ENCODE measurements at regions not wholly inside any gene's neighbourhood (a gene's known extent, or its start where the extent isn't known, plus 50 kb on each side); places are given as distances from the start of the nearest gene placed in this dataset.

DNA sequence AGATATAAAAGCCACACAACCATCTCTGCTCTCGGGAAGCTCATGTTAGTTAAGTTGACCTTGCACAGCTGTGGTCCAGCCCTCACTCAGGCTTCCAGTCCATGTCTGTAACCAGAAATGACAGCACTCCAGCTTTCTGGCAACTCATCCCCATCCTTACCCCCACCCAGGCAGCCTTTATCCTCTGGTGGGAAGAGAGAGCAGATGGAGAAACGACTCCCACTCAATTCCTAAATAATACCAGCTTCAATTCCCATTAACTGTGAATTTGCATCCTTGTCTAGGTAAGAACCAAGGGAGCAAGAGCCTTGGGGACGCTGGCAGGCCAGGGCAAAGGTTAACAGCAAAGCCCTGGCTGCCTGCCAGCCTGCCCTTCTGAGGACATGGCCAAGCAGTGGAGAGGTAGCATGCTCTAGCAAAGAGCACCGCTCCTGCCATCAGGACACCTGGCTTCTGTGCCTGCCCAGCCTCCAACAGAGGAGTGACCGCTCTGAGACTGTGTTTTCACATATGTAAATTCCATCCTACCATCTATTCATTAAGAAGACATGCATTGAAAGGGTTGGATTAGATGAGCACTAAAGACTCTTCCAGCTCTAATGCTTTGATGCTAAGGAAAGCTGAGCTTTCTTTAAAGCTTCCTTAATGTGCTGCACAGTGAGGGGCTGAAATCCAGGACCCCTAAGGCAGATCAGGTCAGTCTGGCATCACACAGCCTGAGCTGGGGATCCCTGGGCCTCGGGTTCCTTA, 236.1 kb downstream of the GRIN2B start (continued):
- TF ChIP-seq, protein P1, sequence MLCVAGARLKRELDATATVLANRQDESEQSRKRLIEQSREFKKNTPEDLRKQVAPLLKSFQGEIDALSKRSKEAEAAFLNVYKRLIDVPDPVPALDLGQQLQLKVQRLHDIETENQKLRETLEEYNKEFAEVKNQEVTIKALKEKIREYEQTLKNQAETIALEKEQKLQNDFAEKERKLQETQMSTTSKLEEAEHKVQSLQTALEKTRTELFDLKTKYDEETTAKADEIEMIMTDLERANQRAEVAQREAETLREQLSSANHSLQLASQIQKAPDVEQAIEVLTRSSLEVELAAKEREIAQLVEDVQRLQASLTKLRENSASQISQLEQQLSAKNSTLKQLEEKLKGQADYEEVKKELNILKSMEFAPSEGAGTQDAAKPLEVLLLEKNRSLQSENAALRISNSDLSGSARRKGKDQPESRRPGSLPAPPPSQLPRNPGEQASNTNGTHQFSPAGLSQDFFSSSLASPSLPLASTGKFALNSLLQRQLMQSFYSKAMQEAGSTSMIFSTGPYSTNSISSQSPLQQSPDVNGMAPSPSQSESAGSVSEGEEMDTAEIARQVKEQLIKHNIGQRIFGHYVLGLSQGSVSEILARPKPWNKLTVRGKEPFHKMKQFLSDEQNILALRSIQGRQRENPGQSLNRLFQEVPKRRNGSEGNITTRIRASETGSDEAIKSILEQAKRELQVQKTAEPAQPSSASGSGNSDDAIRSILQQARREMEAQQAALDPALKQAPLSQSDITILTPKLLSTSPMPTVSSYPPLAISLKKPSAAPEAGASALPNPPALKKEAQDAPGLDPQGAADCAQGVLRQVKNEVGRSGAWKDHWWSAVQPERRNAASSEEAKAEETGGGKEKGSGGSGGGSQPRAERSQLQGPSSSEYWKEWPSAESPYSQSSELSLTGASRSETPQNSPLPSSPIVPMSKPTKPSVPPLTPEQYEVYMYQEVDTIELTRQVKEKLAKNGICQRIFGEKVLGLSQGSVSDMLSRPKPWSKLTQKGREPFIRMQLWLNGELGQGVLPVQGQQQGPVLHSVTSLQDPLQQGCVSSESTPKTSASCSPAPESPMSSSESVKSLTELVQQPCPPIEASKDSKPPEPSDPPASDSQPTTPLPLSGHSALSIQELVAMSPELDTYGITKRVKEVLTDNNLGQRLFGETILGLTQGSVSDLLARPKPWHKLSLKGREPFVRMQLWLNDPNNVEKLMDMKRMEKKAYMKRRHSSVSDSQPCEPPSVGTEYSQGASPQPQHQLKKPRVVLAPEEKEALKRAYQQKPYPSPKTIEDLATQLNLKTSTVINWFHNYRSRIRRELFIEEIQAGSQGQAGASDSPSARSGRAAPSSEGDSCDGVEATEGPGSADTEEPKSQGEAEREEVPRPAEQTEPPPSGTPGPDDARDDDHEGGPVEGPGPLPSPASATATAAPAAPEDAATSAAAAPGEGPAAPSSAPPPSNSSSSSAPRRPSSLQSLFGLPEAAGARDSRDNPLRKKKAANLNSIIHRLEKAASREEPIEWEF (IDR thresholded peaks at IDR 0.05; ENCODE audit: insufficient replicate concordance, low read depth, low read length): no peak
- no peak for TF ChIP-seq ESRRA (IDR thresholded peaks at IDR 0.05; ENCODE audit: low read length)

DNA sequence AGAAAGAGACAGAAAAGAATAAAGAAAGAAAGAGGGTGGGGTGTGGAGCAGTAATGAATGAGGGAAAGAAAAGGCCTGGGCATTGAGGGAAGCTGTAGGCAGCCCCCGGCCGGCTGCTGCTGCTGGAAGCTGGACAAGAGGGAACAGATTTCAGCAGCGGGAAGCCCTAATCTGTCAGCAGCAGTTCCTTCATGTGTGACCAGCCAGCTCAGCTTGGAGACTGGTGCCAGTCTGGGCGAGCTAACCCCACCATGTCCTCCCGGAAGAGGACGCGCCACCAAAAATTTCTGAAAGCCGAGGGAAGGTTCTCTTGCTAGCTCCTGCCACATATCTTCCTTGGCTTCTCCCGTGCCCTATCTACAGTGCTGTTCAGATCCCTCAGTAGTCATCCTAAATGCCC, 236.8 kb downstream of the GRIN2B start:
- H3K9me3 ChIP-seq (replicated peaks; ENCODE audit: control insufficient read depth, insufficient read depth, low read length): no peaks in the 10 kb centered on the region
- CTCF ChIA-PET: interaction anchor here (0.5 to 1.9 kb wide), 3 partner anchors 183 to 489 kb away, joined by 3 to 5 read pairs (median 3); no protein-coding TSS in a partner anchor
- H3K4me3 ChIP-seq: no peak overlapping the region
- H2AFZ ChIP-seq (ENCODE audit: control insufficient read depth, low read depth, low read length): no peak overlapping the region
- in situ Hi-C loops (cut with MboI) (loop anchor here (10.0 kb wide), 1 partner anchor 420 kb away; no protein-coding TSS in a partner anchor), intact Hi-C loops (cut with micrococcal nuclease; ENCODE audit: unreplicated experiment) (no loop called here)
- BruUV-seq (replicated peaks): no TSS peak
- POLR2A ChIA-PET: no interaction called here
- H3K79me2 ChIP-seq (ENCODE audit: control insufficient read depth, insufficient read depth, low read length): no peaks in the 10 kb centered on the region
- H3K36me3 ChIP-seq (ENCODE audit: control insufficient read depth in 2 of 2, insufficient read depth in 2 of 2, low read length in 1 of 2): no peaks in the 10 kb centered on the region
- peaks cover 0 to 3% of the 10 kb centered on the region in 2 experiments; a peak in 1 of 4 replicates for H3K27me3 ChIP-seq (replicated peaks in 1 of 2; ENCODE audit: control insufficient read depth in 2 of 2, insufficient read depth in 2 of 2, low read length in 1 of 2)
- SMC1A ChIA-PET (ENCODE audit: uncharacterized antibody, unreplicated experiment): no interaction called here
- H3K4me2 ChIP-seq (ENCODE audit: control insufficient read depth, insufficient read depth): no peak overlapping the region
- H3K9ac ChIP-seq (ENCODE audit: control insufficient read depth, insufficient read depth, low read length): no peak overlapping the region
- no peaks in the 10 kb centered on the region for H4K20me1 ChIP-seq (ENCODE audit: control insufficient read depth, insufficient read depth)
- DNase-seq (ENCODE audit: low read depth, low spot score): no peak
- RAD21 ChIA-PET (ENCODE audit: unreplicated experiment): interaction anchor here (1.0 kb wide), 1 partner anchor 382 kb away, joined by 3 read pairs; no protein-coding TSS in a partner anchor
- no peak for ATAC-seq
- FAIRE-seq: no peak
- WGBS (ENCODE audit: insufficient coverage, insufficient replicate concordance, low lambda C conversion rate, missing lambda C conversion rate): 52% methylated on average over 9 of the region's 9 CpGs
- no peaks in the 10 kb centered on the region for H3K4me1 ChIP-seq (ENCODE audit: control insufficient read depth, insufficient read depth, low read length)
- H3K27ac ChIP-seq (ENCODE audit: control insufficient read depth, insufficient read depth): no peak overlapping the region
- TF ChIP-seq HDGF (IDR thresholded peaks at IDR 0.05) (no peak), RAD51 (IDR thresholded peaks at IDR 0.05) (no peak), CHD1 (IDR thresholded peaks at IDR 0.05; ENCODE audit: low read depth, low read length) (no peak), TARDBP (IDR thresholded peaks at IDR 0.05; ENCODE audit: borderline replicate concordance) (no peak), ATF7 (IDR thresholded peaks at IDR 0.05; ENCODE audit: low read depth) (no peak), POLR2AphosphoS5 (IDR thresholded peaks at IDR 0.05; ENCODE audit: low read length) (no peak), SMARCA5 (IDR thresholded peaks at IDR 0.05) (no peak), MYB (IDR thresholded peaks at IDR 0.05; ENCODE audit: borderline replicate concordance, low read depth, low read length) (no peak), BCL11A (IDR thresholded peaks at IDR 0.05; ENCODE audit: low read depth, low read length) (no peak), HDAC6 (IDR thresholded peaks at IDR 0.05; ENCODE audit: unreplicated experiment) (no peak), NRF1 (conservative IDR thresholded peaks at IDR 0.05; ENCODE audit: low read depth, low read length) (no peak)
- TF ChIP-seq, protein P2, sequence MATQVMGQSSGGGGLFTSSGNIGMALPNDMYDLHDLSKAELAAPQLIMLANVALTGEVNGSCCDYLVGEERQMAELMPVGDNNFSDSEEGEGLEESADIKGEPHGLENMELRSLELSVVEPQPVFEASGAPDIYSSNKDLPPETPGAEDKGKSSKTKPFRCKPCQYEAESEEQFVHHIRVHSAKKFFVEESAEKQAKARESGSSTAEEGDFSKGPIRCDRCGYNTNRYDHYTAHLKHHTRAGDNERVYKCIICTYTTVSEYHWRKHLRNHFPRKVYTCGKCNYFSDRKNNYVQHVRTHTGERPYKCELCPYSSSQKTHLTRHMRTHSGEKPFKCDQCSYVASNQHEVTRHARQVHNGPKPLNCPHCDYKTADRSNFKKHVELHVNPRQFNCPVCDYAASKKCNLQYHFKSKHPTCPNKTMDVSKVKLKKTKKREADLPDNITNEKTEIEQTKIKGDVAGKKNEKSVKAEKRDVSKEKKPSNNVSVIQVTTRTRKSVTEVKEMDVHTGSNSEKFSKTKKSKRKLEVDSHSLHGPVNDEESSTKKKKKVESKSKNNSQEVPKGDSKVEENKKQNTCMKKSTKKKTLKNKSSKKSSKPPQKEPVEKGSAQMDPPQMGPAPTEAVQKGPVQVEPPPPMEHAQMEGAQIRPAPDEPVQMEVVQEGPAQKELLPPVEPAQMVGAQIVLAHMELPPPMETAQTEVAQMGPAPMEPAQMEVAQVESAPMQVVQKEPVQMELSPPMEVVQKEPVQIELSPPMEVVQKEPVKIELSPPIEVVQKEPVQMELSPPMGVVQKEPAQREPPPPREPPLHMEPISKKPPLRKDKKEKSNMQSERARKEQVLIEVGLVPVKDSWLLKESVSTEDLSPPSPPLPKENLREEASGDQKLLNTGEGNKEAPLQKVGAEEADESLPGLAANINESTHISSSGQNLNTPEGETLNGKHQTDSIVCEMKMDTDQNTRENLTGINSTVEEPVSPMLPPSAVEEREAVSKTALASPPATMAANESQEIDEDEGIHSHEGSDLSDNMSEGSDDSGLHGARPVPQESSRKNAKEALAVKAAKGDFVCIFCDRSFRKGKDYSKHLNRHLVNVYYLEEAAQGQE (IDR thresholded peaks at IDR 0.05; ENCODE audit: low read depth, low read length): no peak

All from GM12878 (cell line).